GM21717 (cell line): ENCODE measurements at regions not wholly inside any gene's neighbourhood (a gene's known extent, or its start where the extent isn't known, plus 50 kb on each side); places are given as distances from the start of the nearest gene placed in this dataset.
"Not testable (repeated sequence)": the region's sequence is repeated elsewhere in the genome, so short reads cannot be mapped to it uniquely, and the experiment has no call there.

Source experiments
- ATAC-seq: cut with Tn5 transposase; IDR thresholded peaks from one replicate; pipeline ENCODE4 v1.9.1; 2021; ENCODE audit warnings: mild to moderate bottlenecking, moderate library complexity; ENCODE audit not compliant: unreplicated experiment

GRCh38 chr2:192412866-192413265, 218.1 kb upstream of the TMEFF2 start:
- not testable (repeated sequence) for ATAC-seq

- no peak for ATAC-seq
These were observed 217.7 kb upstream of the TMEFF2 start for GRCh38 chr2:192412394-192412793.

DNA sequence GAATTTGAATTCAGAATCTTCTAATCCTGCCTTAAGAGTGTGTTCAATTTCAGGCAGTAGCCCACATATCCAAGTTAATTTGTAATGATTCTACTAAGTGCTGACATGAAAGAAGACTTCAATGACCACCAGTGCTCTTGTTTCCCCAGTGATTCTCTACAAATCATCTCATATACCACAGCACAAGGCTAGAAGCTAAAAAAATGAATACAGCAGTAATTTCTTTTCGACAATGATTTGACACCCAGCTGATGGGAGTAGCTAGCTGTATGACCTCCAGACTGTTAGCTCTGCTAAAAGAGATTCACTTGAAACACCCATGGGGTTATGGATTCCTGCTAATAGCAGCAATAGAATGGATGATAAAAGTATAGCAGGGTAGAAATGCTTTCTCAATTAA, 217.0 kb upstream of the TMEFF2 start:
- no peak for ATAC-seq

DNA sequence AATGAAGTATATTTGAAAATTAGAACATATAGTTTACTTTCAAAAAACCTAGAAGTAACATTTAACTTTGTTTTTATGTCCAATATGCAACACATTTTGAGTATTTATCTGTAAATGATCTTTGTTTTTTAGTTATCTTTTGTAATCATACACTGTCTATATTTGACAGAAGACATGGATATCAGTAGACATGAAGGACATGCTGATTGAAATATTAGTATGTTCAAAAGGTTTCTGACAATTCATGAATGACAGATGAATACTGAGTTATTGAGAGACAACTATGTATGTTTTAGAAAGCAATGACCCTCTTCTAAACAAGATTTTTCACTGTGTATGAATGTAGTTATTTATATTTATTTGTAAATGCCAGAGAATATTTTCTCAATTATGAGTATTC, 215.6 kb upstream of the TMEFF2 start:
- ATAC-seq: no peak

DNA sequence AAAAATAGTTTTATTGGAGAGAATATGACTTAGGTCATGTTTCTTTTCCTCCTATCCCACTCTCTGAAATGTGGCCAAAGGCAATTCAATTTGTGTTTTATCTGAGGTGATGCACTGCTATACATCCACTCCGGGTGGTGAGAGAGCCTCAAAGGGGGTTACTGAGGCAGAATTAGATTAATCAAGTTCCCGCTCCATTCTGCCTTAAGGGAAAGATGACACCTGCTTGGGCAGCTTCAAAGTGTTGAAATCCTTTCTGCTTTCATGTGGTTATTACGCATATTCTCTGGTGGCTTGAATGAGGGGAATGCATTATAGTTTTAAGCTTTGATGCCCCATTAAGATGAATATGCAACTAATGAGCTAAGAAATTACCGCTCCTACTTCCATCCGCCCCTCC, 213.0 kb upstream of the TMEFF2 start:
- no peak for ATAC-seq

DNA sequence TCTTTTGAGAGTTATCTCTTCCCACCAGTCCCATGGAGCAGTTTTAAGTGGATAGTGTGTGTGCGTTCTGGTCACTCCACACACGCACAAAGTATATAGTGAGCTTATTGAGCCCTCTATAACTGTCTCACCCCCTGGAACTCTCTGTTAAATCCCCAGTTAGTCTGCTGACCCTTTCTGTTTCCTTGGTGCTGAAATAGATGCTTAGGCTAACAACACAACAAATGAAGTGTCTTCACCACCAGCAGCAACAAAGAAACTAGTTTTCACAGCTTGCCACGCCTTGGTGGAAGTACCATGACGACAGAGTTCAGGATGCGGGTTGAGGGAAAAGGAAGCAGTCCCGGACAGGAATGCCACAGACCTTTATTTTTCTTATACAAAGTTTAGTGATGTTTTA, 203.5 kb upstream of the TMEFF2 start:
- ATAC-seq: no peak

- ATAC-seq: no peak
These were observed 199.9 kb upstream of the TMEFF2 start for GRCh38 chr2:192394605-192395004.

- ATAC-seq: no peak
These were observed 196.3 kb upstream of the TMEFF2 start for GRCh38 chr2:192391041-192391440.

- ATAC-seq: no peak
These were observed 195.7 kb upstream of the TMEFF2 start for GRCh38 chr2:192390401-192390800.

DNA sequence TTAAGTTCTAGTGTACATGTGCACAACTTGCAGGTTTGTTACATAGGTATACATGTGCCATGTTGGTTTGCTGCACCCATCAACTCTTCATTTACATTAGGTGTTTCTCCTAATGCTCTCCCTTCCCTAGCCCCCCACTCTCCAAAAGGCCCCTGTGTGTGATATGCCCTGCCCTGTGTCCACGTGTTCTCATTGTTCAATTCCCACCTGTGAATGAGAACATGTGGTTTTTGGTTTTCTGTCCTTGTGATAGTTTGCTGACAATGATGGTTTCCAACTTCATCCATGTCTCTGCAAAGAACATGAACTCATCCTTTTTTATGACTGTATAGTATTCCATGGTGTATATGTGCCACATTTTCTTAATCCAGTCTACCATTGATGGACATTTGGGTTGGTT, 189.5 kb upstream of the TMEFF2 start:
- ATAC-seq: not testable (repeated sequence)

DNA sequence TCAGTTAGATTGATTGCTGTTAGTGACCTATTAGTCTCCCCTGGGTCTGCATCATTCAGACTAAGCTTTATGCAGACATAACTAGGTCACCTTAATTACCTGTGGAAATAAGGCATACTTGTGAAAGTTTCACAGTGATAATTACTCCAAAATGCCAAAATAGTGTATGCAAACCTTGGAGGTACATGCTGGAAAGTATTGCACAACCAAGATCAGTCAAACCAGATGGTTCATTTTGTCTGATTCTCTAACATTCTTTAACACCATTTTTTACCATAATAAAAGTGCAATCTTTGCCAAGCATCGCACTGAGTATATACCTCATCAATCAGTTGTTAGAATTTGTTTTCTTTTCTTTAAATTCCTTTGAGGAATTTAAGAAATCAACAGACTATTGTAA, 186.3 kb upstream of the TMEFF2 start:
- ATAC-seq: no peak

DNA sequence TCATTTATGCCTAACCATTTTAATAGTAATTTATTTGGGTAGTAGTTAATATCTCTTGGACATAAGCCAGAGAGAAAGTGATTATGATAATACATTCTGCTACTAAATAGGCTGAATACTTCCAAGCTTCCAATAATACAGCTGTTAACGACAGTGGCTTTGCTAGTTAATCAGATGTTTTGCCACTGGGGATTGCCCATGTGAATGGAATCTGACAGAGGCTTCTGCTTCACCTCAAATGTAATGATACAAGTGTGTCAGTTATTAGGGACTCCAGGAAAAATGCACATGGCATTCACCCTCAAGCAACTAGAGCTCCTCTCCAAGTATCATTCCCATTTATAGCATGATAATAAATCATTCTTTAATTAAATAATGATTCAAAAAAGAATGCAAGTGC, 185.0 kb upstream of the TMEFF2 start:
- ATAC-seq: no peak

- no peak for ATAC-seq
These were observed 182.4 kb upstream of the TMEFF2 start for GRCh38 chr2:192377173-192377572.

DNA sequence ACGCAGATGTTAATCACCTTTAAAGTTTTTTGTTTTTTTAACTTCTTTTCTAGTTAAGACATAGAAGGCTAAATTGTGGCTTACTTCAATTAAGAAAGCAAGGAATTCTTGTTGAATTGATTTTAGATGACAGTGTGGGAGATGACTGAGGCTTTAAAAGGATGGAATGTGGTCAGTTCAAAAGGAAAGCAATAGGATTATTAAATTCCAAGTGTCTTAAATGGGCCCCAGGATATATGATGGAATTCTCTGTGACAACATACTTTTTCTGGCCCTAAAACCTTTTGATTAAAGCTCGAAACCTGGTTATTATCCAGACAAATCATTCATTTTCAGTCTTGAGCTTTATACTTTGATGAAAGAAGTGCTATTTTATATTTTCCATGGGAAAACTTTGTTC, 179.0 kb upstream of the TMEFF2 start:
- ATAC-seq: no peak

- no peak for ATAC-seq
These were observed 178.5 kb upstream of the TMEFF2 start for GRCh38 chr2:192373221-192373620.

DNA sequence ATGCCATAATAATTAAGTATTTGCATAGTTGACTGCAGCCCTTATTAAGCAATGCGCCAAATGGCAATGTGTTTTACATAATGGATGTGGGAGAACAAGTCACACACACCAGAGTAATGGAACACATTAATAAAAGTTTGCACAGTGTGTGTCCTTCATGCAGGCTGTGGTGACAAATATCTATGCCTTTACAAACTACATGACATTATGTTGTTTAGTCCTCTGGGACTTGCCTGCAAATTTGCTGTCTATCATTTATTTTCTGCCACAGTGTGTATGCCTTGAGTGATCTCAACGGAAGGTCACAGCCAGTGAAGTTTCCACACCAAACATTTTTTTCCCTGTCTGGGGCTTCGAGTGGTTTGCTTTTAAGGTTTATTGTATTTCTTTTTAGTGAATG, 175.2 kb upstream of the TMEFF2 start:
- no peak for ATAC-seq

DNA sequence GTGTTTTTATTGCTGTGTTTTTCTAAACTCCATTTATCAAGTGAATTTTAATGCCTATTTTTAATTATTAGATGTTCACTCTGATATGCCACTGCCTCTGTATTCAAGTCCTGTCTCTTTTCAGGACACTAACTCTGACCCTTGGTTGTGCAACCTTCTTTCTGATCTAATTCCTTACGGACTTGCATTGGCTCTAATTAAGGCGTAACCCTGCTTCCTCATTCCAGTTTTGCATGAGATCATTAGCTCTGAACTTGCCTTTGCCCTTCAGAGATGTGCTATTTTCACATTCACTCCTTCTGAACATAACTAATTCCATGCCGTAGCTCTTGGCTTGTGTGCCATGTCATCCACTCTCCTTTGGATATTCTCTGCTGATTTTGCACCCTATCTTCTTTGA, 162.5 kb upstream of the TMEFF2 start:
- no peak for ATAC-seq

- ATAC-seq: no peak
These were observed 159.9 kb upstream of the TMEFF2 start for GRCh38 chr2:192354512-192355244.

- ATAC-seq: no peak
These were observed 152.8 kb upstream of the TMEFF2 start for GRCh38 chr2:192347542-192347941.

- ATAC-seq: no peak
These were observed 150.6 kb upstream of the TMEFF2 start for GRCh38 chr2:192345287-192345686.

DNA sequence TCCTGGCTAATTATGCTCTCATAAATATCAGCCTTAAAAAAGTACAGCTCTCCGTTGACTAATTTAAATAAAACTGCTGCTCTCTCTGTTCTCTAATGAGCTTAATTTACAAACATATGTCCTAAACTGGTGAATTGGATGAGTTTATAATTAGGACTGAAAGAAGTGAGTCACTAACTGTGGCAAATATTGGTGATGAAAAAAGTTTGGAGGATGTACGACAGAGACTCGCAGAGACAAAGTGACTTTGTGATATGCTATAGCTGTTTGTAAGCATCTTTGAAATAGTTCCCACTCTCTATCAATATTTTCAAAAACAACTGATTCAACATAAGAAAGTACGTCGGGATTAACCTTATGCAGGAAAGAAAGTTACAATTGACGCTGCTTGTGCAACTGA, 138.9 kb upstream of the TMEFF2 start:
- no peak for ATAC-seq

- ATAC-seq: no peak
These were observed 133.6 kb upstream of the TMEFF2 start for GRCh38 chr2:192328297-192328696.

DNA sequence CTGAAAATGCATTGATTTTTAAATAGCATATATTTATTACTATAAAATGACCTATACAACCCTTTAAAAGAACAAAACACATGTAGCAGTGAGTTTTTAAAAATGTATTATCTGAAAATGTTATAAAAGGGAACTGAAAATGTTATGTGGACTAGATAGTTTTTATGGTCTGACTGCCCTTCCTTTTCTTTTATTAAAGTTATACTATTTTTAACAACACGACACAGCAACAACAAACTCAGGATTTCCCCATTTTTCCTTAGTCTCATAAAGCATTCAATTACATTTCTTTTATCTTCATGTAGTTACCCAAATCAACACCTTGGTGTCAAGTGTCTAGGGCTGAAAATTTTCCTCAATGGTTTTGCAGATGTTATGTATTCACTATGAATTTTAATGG, 132.8 kb upstream of the TMEFF2 start:
- no peak for ATAC-seq
